Nephron progenitor cell (in vitro differentiated cells): ENCODE measurements at regions not wholly inside any gene's neighbourhood (a gene's known extent, or its start where the extent isn't known, plus 50 kb on each side); places are given as distances from the start of the nearest gene placed in this dataset.

Experiments used
- DNase-seq: peaks from one replicate; pipeline ENCODE4 v3.0.0; 2021
- H3K27ac Mint-ChIP-seq: 2 replicates; pipeline ENCODE4 v1.8.0; 2021; ENCODE audit warnings: mild to moderate bottlenecking, moderate library complexity, mixed read lengths
- H3K27me3 Mint-ChIP-seq: 2 replicates; pipeline ENCODE4 v1.8.0; 2021; ENCODE audit warnings: mild to moderate bottlenecking, low read depth, mixed read lengths; ENCODE audit not compliant: poor library complexity
- H3K36me3 Mint-ChIP-seq: 2 replicates; pipeline ENCODE4 v1.8.0; 2021; ENCODE audit warnings: low read depth, mixed read lengths
- H3K4me1 Mint-ChIP-seq: 2 replicates; pipeline ENCODE4 v1.8.0; 2021; ENCODE audit warnings: mixed read lengths
- H3K4me3 Mint-ChIP-seq: 2 replicates; pipeline ENCODE4 v1.8.0; 2021; ENCODE audit warnings: mild to moderate bottlenecking, moderate library complexity, mixed read lengths
- H3K9me3 Mint-ChIP-seq: 2 replicates; pipeline ENCODE4 v1.8.0; 2021; ENCODE audit warnings: mild to moderate bottlenecking, moderate library complexity, mixed read lengths
- CTCF ChIP-seq: fragments of 200-600 bp; sonication (generic); IDR thresholded peaks from 2 replicates; pipeline ENCODE4 v1.5.0; 2021; ENCODE audit warnings: antibody characterized with exemption

- Mint-ChIP-seq H3K9me3 (no peaks in the 10 kb centered on the region), H3K36me3 (no peaks in the 10 kb centered on the region), H3K27me3 (no peaks in the 10 kb centered on the region), H3K4me1 (peaks cover 5% of the 10 kb centered on the region), H3K27ac (no peak overlapping the region), H3K4me3 (no peak overlapping the region)
- no peak for TF ChIP-seq CTCF
- no peak for DNase-seq
Measured at GRCh38 chr13:40075281-40075680, 419.8 kb downstream of the COG6 start.

DNA sequence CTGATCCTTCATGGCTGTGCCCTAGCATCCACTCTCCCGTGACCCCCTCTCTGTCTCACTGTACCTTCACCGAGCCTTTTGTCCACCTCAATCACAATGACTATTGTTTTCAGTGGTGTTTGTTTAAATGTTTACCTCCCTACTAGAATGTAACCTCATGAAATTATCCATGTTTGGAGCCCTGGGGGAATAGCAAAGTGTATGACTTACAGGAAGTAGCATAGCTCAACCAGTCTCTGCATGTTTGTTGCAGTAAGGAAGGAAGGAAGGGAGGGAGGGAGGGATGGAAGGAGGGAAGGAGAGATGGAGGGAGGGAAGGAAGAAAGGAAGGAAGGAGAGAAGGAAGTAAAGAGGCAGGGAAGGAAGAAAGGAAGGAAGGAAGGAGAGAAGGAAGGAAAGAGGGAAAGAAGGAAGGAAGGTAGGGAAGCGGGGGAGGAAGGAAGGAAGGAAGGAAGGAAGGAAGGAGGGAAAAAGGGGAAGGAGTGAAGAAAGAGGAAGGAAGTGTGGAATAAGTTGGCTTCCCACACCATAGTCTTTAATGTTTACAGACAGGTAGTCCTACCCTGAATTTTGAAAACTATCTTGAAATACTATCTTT lies 421.4 kb downstream of the COG6 start:
- Mint-ChIP-seq H3K36me3 (no peaks in the 10 kb centered on the region), H3K9me3 (peaks cover 9% of the 10 kb centered on the region), H3K4me1 (no peaks in the 10 kb centered on the region), H3K4me3 (no peak overlapping the region), H3K27me3 (no peaks in the 10 kb centered on the region), H3K27ac (no peak overlapping the region)
- TF ChIP-seq CTCF, result no peak
- DNase-seq, result no peak

DNA sequence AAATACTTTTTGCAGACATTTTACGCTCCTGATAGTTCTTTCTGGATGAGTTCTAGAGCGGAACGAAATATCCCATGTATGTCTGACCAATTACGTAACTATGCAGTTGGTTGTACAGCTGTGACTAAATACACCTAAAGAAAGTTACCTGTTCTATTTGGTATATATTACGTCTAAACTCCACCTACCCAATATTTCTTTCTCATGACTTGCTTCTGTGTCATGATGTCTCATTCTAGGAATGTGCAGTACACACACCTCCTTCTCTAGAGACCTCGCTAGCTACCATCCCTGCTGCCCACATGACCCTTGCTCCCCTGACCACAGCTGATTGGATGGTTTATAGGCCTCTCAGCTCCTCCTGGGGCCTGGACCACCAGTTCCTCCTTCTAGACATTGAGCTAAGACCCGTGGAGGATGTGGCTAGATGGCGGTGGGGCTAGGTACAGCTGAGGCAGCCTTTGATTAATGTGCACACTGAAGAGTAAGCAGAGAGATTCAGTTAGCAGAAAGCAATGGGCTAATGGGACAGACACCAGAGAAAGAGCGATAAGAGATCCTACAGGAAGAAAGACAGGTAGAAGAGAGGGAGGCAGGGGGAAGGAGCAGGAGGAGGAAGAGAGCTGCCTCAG lies 422.1 kb downstream of the COG6 start:
- H3K9me3 Mint-ChIP-seq, result peaks cover 11% of the 10 kb centered on the region
- no peaks in the 10 kb centered on the region for H3K36me3 Mint-ChIP-seq
- DNase-seq, result no peak
- H3K4me1 Mint-ChIP-seq, result no peaks in the 10 kb centered on the region
- no peak overlapping the region for H3K27ac Mint-ChIP-seq
- no peak overlapping the region for H3K4me3 Mint-ChIP-seq
- H3K27me3 Mint-ChIP-seq, result peaks cover under 1% of the 10 kb centered on the region
- no peak for TF ChIP-seq CTCF

GRCh38 chr13:40079721-40080120 lies 424.3 kb downstream of the COG6 start:
- no peaks in the 10 kb centered on the region for H3K36me3 Mint-ChIP-seq
- H3K27me3 Mint-ChIP-seq, result peaks cover 4% of the 10 kb centered on the region
- H3K9me3 Mint-ChIP-seq, result peaks cover 11% of the 10 kb centered on the region

DNA sequence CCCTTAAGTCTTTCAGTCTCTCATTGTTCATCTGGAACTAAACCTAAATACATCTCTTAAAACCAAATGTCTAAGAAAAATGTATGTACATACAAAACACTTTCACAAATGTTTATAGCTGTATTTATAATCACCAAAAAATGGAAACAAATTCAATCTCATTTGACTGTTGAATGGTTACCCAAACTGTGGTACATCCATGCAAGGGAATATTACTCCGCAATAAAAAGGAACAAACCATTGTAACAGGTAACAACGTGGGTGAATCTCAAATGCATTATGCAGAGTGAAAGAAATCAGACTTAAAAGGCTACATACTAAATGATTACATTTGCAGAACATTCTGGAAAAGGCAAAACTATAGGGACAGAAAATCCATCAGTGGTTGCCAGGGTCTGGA lies 425.2 kb downstream of the COG6 start:
- no peak for TF ChIP-seq CTCF
- Mint-ChIP-seq H3K27me3 (peaks cover 4% of the 10 kb centered on the region), H3K4me1 (peaks cover 5% of the 10 kb centered on the region), H3K9me3 (peaks cover 11% of the 10 kb centered on the region), H3K4me3 (no peak overlapping the region), H3K27ac (no peak overlapping the region), H3K36me3 (no peaks in the 10 kb centered on the region)
- no peak for DNase-seq

More at GRCh38 chr13:40079721-40080120, 424.3 kb downstream of the COG6 start:
- Mint-ChIP-seq H3K4me3 (no peak overlapping the region), H3K4me1 (peaks cover 1% of the 10 kb centered on the region), H3K27ac (no peak overlapping the region)
- no peak for DNase-seq
- TF ChIP-seq CTCF, result no peak

DNA sequence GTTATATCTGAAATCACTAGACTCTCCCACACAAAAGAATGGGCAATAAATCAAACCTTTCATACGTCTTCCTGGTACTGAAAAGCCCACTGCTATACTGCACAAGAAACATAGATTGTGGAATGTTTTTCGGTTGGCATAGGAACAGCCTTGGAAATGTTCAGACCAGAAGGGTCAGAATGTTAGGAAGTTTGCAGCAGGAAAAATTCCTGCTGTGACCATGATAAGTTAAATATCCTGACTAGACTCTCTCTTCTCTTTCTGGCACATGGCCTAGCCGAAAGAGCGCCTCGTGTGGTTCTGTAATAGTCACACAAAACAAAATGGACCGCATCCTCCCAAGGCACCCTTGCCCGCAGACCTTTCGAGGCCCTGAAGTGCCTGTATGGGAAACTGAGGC lies 427.2 kb downstream of the COG6 start:
- H3K4me3 Mint-ChIP-seq, result no peak overlapping the region
- no peak for DNase-seq
- H3K4me1 Mint-ChIP-seq, result peaks cover 16% of the 10 kb centered on the region
- H3K27ac Mint-ChIP-seq, result no peak overlapping the region
- peaks cover 4% of the 10 kb centered on the region for H3K27me3 Mint-ChIP-seq
- H3K36me3 Mint-ChIP-seq, result no peaks in the 10 kb centered on the region
- peaks cover 11% of the 10 kb centered on the region for H3K9me3 Mint-ChIP-seq
- no peak for TF ChIP-seq CTCF
